DOHH2 (cell line): ENCODE measurements at regions not wholly inside any gene's neighbourhood (a gene's known extent, or its start where the extent isn't known, plus 50 kb on each side); places are given as distances from the start of the nearest gene placed in this dataset.

Experiments
- H3F3A ChIP-seq: fragments of 200-600 bp; sonication (generic), shearing (Covaris generic); 2 replicates; pipeline ENCODE4 v1.6.0; 2016; ENCODE audit warnings: antibody characterized with exemption, mild to moderate bottlenecking; ENCODE audit not compliant: control insufficient read depth, insufficient read depth
- H3K27ac ChIP-seq: fragments of 200-600 bp; sonication (generic); 2 replicates; pipeline ENCODE4 v1.5.1; 2014; ENCODE audit warnings: low read depth, mild to moderate bottlenecking, low read length, moderate library complexity
- H3K27me3 ChIP-seq: fragments of 200-600 bp; sonication (generic); 2 replicates; pipeline ENCODE4 v1.6.1; 2014; ENCODE audit warnings: mild to moderate bottlenecking, low read length, mixed read lengths; ENCODE audit not compliant: control insufficient read depth
- H3K36me3 ChIP-seq: fragments of 200-600 bp; sonication (generic); 2 replicates; pipeline ENCODE4 v1.6.1; 2014; ENCODE audit warnings: mild to moderate bottlenecking, low read length, moderate library complexity, mixed read lengths; ENCODE audit not compliant: control insufficient read depth
- H3K4me1 ChIP-seq: fragments of 200-600 bp; sonication (generic); 2 replicates; pipeline ENCODE4 v1.6.1; 2014; ENCODE audit warnings: mild to moderate bottlenecking, low read length, mixed read lengths; ENCODE audit not compliant: control insufficient read depth
- H3K4me2 ChIP-seq: fragments of 200-600 bp; sonication (generic); 2 replicates; pipeline ENCODE4 v1.6.0; 2014; ENCODE audit warnings: mild to moderate bottlenecking, low read length, moderate library complexity
- H3K4me3 ChIP-seq: fragments of 200-600 bp; sonication (generic); 2 replicates; pipeline ENCODE4 v1.5.1; 2014; ENCODE audit warnings: mild to moderate bottlenecking, low read length, mixed read lengths
- H3K79me2 ChIP-seq: fragments of 200-600 bp; sonication (generic); 2 replicates; pipeline ENCODE4 v1.6.1; 2014; ENCODE audit warnings: mild to moderate bottlenecking, low read length, mixed read lengths; ENCODE audit not compliant: control insufficient read depth
- H3K9me2 ChIP-seq: fragments of 200-600 bp; sonication (generic); replicated peaks from 2 replicates; pipeline ENCODE4 v1.6.1; 2014; ENCODE audit warnings: mild to moderate bottlenecking, low read length, mixed read lengths; ENCODE audit not compliant: control insufficient read depth
- H3K9me3 ChIP-seq: fragments of 200-600 bp; sonication (generic); 2 replicates; pipeline ENCODE4 v1.6.1; 2014; ENCODE audit warnings: antibody characterized with exemption, low read length, mixed read lengths; ENCODE audit not compliant: control insufficient read depth, insufficient read depth
- H4K20me1 ChIP-seq: fragments of 200-600 bp; sonication (generic); 2 replicates; pipeline ENCODE4 v1.6.0; 2014; ENCODE audit warnings: low read depth, mild to moderate bottlenecking, antibody characterized with exemption, low read length, moderate library complexity; ENCODE audit not compliant: control insufficient read depth, insufficient read depth
- CTCF ChIP-seq: fragments of 200-600 bp; sonication (generic); IDR thresholded peaks from one replicate; pipeline ENCODE4 v1.5.1; 2014; ENCODE audit warnings: antibody characterized with exemption, mild to moderate bottlenecking, low read depth, low read length; ENCODE audit not compliant: poor library complexity, severe bottlenecking
- EZH2phosphoT487 ChIP-seq: fragments of 200-600 bp; sonication (generic); IDR thresholded peaks from 2 replicates; pipeline ENCODE4 v1.6.1; 2017; ENCODE audit warnings: borderline replicate concordance, mild to moderate bottlenecking, antibody characterized with exemption, low read length, moderate library complexity, mixed read lengths

- TF ChIP-seq EZH2phosphoT487 (no peak), CTCF (no peak)
- H3K36me3 ChIP-seq: no peaks in the 10 kb centered on the region
- H4K20me1 ChIP-seq: no peaks in the 10 kb centered on the region
- H3K4me3 ChIP-seq: no peak overlapping the region
- no peaks in the 10 kb centered on the region for H3K9me2 ChIP-seq
- no peak overlapping the region for H3K4me2 ChIP-seq
- no peaks in the 10 kb centered on the region for H3K9me3 ChIP-seq
- no peaks in the 10 kb centered on the region for H3K27me3 ChIP-seq
- H3K27ac ChIP-seq: no peak overlapping the region
- no peaks in the 10 kb centered on the region for H3F3A ChIP-seq
- no peaks in the 10 kb centered on the region for H3K4me1 ChIP-seq
- no peaks in the 10 kb centered on the region for H3K79me2 ChIP-seq
Observed at GRCh38 chr3:105235221-105235620, 131.5 kb upstream of the ALCAM start.

DNA sequence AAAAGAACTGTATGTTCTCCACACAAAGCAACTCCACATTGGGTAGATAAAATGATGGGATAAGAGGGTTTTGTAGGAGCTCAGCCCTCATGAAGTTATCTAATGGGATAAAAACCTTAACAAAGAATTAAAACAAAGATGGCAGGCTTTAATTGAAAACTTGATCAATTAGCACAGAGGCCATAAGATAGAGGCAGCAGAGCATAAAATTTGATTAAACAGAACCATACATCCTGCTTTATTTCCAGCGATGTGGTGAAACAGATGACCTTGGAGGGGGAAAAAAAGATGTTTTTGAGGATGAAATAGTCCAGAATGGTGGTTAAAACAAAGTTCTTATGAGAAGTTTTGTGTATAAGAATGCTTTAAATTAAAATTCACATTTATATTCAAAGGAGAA is 130.9 kb upstream of the ALCAM start:
- Histone ChIP-seq H3K27me3 (no peaks in the 10 kb centered on the region), H3K4me3 (no peak overlapping the region), H3K79me2 (no peaks in the 10 kb centered on the region), H3K9me3 (no peaks in the 10 kb centered on the region), H3K4me1 (no peaks in the 10 kb centered on the region), H3F3A (no peaks in the 10 kb centered on the region), H3K36me3 (no peaks in the 10 kb centered on the region), H3K9me2 (no peaks in the 10 kb centered on the region), H4K20me1 (no peaks in the 10 kb centered on the region), H3K4me2 (no peak overlapping the region), H3K27ac (no peak overlapping the region)
- no peak for TF ChIP-seq CTCF
- no peak for TF ChIP-seq EZH2phosphoT487

DNA sequence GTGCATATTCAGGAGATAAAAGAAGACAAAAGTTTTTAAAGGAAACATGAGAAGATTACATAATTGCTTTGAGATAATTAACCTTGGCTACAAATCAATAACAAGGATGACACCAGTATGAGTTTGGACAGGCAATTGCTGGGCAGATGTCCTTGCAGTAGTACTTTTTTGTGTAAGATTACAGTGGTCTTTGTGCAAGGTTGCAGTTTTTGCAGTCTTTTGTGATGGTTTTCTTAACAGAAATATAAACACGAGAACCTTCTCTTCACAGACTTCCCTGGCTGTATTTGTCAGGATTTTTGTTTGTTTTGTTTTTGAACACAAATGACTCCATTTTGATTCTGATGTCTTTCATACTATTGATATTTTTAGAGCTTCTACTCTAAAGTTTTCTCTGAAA is 128.3 kb upstream of the ALCAM start:
- no peaks in the 10 kb centered on the region for H3K4me1 ChIP-seq
- no peak overlapping the region for H3K27ac ChIP-seq
- TF ChIP-seq EZH2phosphoT487: no peak
- TF ChIP-seq CTCF: no peak

DNA sequence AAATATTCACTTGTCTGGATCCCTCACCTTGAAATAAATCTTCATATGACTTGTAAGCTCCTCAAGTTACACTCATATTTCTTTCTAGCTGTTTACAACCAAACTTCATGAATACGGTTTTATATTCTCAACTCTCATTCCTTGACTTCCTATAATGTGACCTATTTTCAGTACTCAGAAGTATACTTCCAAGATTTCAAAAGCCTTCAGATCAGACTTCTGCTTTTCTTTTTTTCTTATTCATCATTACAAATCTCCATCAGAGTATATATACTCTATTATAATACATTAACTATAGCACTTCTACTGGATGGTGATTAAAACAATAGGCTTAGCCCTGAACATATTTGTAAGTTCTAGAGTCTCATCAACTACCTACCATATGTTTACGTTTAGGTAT is 123.6 kb upstream of the ALCAM start:
- H3K4me3 ChIP-seq: no peak overlapping the region
- no peak overlapping the region for H3K27ac ChIP-seq
- H4K20me1 ChIP-seq: no peaks in the 10 kb centered on the region
- no peaks in the 10 kb centered on the region for H3K9me2 ChIP-seq
- TF ChIP-seq EZH2phosphoT487 (no peak), CTCF (no peak)
- H3K79me2 ChIP-seq: no peaks in the 10 kb centered on the region
- H3K9me3 ChIP-seq: no peaks in the 10 kb centered on the region
- H3K4me1 ChIP-seq: no peaks in the 10 kb centered on the region
- no peaks in the 10 kb centered on the region for H3K36me3 ChIP-seq
- H3K27me3 ChIP-seq: no peaks in the 10 kb centered on the region
- H3F3A ChIP-seq: no peaks in the 10 kb centered on the region
- H3K4me2 ChIP-seq: no peak overlapping the region

More for the DNA sequence above, 128.3 kb upstream of the ALCAM start:
- Histone ChIP-seq H3F3A (no peaks in the 10 kb centered on the region), H3K36me3 (no peaks in the 10 kb centered on the region), H3K79me2 (no peaks in the 10 kb centered on the region), H3K9me2 (no peaks in the 10 kb centered on the region), H4K20me1 (no peaks in the 10 kb centered on the region), H3K4me3 (no peak overlapping the region), H3K9me3 (no peaks in the 10 kb centered on the region), H3K27me3 (no peaks in the 10 kb centered on the region), H3K4me2 (no peak overlapping the region)
